ENCODE measurements at regions not wholly inside any gene's neighbourhood (a gene's known extent, or its start where the extent isn't known, plus 50 kb on each side); places are given as distances from the start of the nearest gene placed in this dataset.

DNA sequence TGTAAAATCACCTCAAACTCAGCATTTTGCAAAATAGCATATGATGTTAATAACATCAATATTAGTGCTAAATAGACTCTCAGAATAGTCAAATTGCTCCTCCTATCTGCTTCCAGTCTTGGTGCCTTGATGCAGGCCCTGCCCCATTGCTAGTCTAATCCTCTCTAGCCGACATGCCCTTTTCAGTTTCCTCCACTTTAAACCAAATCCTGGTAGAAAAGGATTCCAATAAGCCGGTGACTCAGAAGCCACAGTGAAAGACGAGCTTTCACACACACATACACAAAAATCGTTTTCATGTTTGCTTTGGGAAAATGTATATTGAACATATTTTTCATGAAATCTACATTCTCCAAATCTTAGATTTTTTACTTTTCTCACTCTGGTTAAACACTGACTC is 203.1 kb downstream of the LMBRD1 start:
- no peak for DNase-seq (ENCODE audit: low read depth)
- no peak overlapping the region for H3K4me3 ChIP-seq (ENCODE audit: low read depth, low read length)
- no peak for TF ChIP-seq CTCF (IDR thresholded peaks at IDR 0.05; ENCODE audit: control insufficient read depth, extremely low read depth, insufficient read depth)

GRCh38 chr6:69589626-69590025 is 207.2 kb downstream of the LMBRD1 start:
- TF ChIP-seq CTCF (IDR thresholded peaks at IDR 0.05; ENCODE audit: control insufficient read depth, extremely low read depth, insufficient read depth): no peak
- no peak overlapping the region for H3K4me3 ChIP-seq (ENCODE audit: low read depth, low read length)
- DNase-seq (ENCODE audit: low read depth): no peak

GRCh38 chr6:69584913-69585729 is 211.7 kb downstream of the LMBRD1 start:
- no peak overlapping the region for H3K4me3 ChIP-seq (ENCODE audit: low read depth, low read length)
- no peak for DNase-seq (ENCODE audit: low read depth)
- TF ChIP-seq CTCF (IDR thresholded peaks at IDR 0.05; ENCODE audit: control insufficient read depth, extremely low read depth, insufficient read depth): no peak

- no peak for TF ChIP-seq CTCF (IDR thresholded peaks at IDR 0.05; ENCODE audit: control insufficient read depth, extremely low read depth, insufficient read depth)
- DNase-seq (ENCODE audit: low read depth): no peak
- H3K4me3 ChIP-seq (ENCODE audit: low read depth, low read length): no peak overlapping the region
Observed at GRCh38 chr6:69584536-69584912, 212.3 kb downstream of the LMBRD1 start.

DNA sequence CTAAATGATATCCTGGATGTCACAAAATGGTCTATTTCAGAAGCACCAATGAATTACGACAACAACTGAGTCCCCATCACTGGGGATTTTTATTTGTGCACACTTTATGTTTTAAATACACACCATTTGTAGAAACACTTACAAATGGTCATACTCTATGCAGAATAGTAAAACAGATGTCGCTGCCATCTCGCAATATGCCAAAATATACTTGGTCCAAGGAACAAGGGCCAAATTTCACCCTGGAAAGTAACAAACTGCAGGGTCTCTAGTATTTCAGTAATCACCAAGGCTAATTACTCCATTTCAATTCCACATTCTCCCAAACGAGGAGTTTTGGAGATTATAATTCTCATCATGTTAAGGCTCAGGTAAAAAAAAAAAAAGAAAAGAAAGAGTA is 215.2 kb downstream of the LMBRD1 start:
- H3K4me3 ChIP-seq (ENCODE audit: low read depth, low read length): no peak overlapping the region
- no peak for DNase-seq (ENCODE audit: low read depth)
- TF ChIP-seq CTCF (IDR thresholded peaks at IDR 0.05; ENCODE audit: control insufficient read depth, extremely low read depth, insufficient read depth): no peak

GRCh38 chr6:69580706-69581105 is 216.1 kb downstream of the LMBRD1 start:
- TF ChIP-seq CTCF (IDR thresholded peaks at IDR 0.05; ENCODE audit: control insufficient read depth, extremely low read depth, insufficient read depth): no peak
- DNase-seq (ENCODE audit: low read depth): no peak

GRCh38 chr6:69578361-69578890 is 218.4 kb downstream of the LMBRD1 start:
- H3K4me3 ChIP-seq (ENCODE audit: low read depth, low read length): no peak overlapping the region
- no peak for TF ChIP-seq CTCF (IDR thresholded peaks at IDR 0.05; ENCODE audit: control insufficient read depth, extremely low read depth, insufficient read depth)
- DNase-seq (ENCODE audit: low read depth): no peak

More at GRCh38 chr6:69580706-69581105, 216.1 kb downstream of the LMBRD1 start:
- H3K4me3 ChIP-seq (ENCODE audit: low read depth, low read length): no peak overlapping the region

Data from LNCaP clone FGC (cell line).